CD4-positive, alpha-beta T cell (primary cell): ENCODE measurements at regions not wholly inside any gene's neighbourhood (a gene's known extent, or its start where the extent isn't known, plus 50 kb on each side); places are given as distances from the start of the nearest gene placed in this dataset.
"Not testable (repeated sequence)": the region's sequence is repeated elsewhere in the genome, so short reads cannot be mapped to it uniquely, and the experiment has no call there.

Source experiments
- ATAC-seq: fragments of 200-7000 bp; cut with Tn5 transposase; one replicate; pipeline ENCODE4 v1.10.0; 2022; ENCODE audit warnings: mild to moderate bottlenecking; ENCODE audit not compliant: poor library complexity
- CTCF ChIA-PET: fragments of 350-600 bp; sonication (Branson Sonifier 250); formaldehyde crosslinking; loops from one replicate; lab custom pipeline; 2021; ENCODE audit warnings: antibody characterized with exemption, inconsistent platforms; lab: Charles Lee
- POLR2A ChIA-PET: fragments of 350-600 bp; sonication (Branson Sonifier 250); formaldehyde crosslinking; loops from one replicate; lab custom pipeline; 2021; ENCODE audit warnings: antibody characterized with exemption, inconsistent platforms; lab: Charles Lee
- DNase-seq, 14 experiments: peaks; one replicate each; pipeline ENCODE4 v3.0.0-alpha.2; 2013 to 2020; ENCODE audit warnings: mixed read lengths in 2 of 14
- H3K27ac ChIP-seq, 2 donors: one replicate each; pipeline versions ENCODE4 v1.5.1 to v1.7.0; 2013; ENCODE audit warnings: low read length in 2 of 2, low read depth in 1 of 2, mild to moderate bottlenecking in 1 of 2
- H3K27me3 ChIP-seq, 2 experiments: 1 replicate in 1 of 2; 2 replicates in 1 of 2; pipeline versions ENCODE4 v1.6.1 to v1.7.0; 2013; ENCODE audit warnings: low read length in 2 of 2, control low read depth in 1 of 2, mild to moderate bottlenecking in 1 of 2, moderate library complexity in 1 of 2; ENCODE audit not compliant: insufficient read depth in 2 of 2, control insufficient read depth in 1 of 2
- H3K36me3 ChIP-seq: one replicate; pipeline ENCODE4 v1.6.1; 2013; ENCODE audit warnings: low read length, control low read depth; ENCODE audit not compliant: insufficient read depth
- H3K4me1 ChIP-seq: one replicate; pipeline ENCODE4 v1.6.1; 2013; ENCODE audit warnings: low read length, control low read depth; ENCODE audit not compliant: insufficient read depth
- H3K4me3 ChIP-seq: one replicate; pipeline ENCODE4 v1.5.1; 2013; ENCODE audit warnings: mild to moderate bottlenecking, low read length, moderate library complexity
- H3K9me3 ChIP-seq, 2 experiments: 1 replicate in 1 of 2; 2 replicates in 1 of 2; pipeline versions ENCODE4 v1.6.1 to v1.7.0; 2013; ENCODE audit warnings: low read length in 2 of 2, mild to moderate bottlenecking in 2 of 2, control low read depth in 1 of 2, moderate library complexity in 1 of 2; ENCODE audit not compliant: control insufficient read depth in 1 of 2, insufficient read depth in 1 of 2
- H3K27ac Mint-ChIP-seq: one replicate; pipeline ENCODE4 v1.8.0; 2020; ENCODE audit warnings: mixed read lengths
- H3K27me3 Mint-ChIP-seq: one replicate; pipeline ENCODE4 v1.8.0; 2021; ENCODE audit warnings: mixed read lengths
- H3K36me3 Mint-ChIP-seq: one replicate; pipeline ENCODE4 v1.8.0; 2021; ENCODE audit warnings: low read depth, mixed read lengths
- H3K4me1 Mint-ChIP-seq: one replicate; pipeline ENCODE4 v1.8.0; 2021; ENCODE audit warnings: low read depth, mixed read lengths
- H3K4me3 Mint-ChIP-seq: one replicate; pipeline ENCODE4 v1.8.0; 2020; ENCODE audit warnings: mild to moderate bottlenecking, mixed read lengths
- H3K9me3 Mint-ChIP-seq: one replicate; pipeline ENCODE4 v1.8.0; 2020; ENCODE audit warnings: mixed read lengths
- CTCF ChIP-seq: fragments of 200-600 bp; IDR thresholded peaks from one replicate; pipeline ENCODE4 v1.8.0; 2022; ENCODE audit warnings: antibody characterized with exemption, mild to moderate bottlenecking
- intact Hi-C, 2 experiments: fragments of 100-400 bp; cut with DNase I in 1 of 2; cut with micrococcal nuclease in 1 of 2; formaldehyde crosslinking; loops; one replicate each; pipeline versions ENCODE4 v1.15.1 to v1.9.0; 2023 to 2025; cut with DNase I, micrococcal nuclease

- CTCF ChIA-PET = no interaction called here
- POLR2A ChIA-PET = no interaction called here
- H3K27ac Mint-ChIP-seq = no peak overlapping the region
- Histone ChIP-seq H3K4me1 (no peaks in the 10 kb centered on the region), H3K36me3 (no peaks in the 10 kb centered on the region), H3K4me3 (no peak overlapping the region), H3K27me3 (no peaks in the 10 kb centered on the region), H3K9me3 (no peaks in the 10 kb centered on the region), H3K27ac (no peak overlapping the region)
- ATAC-seq = no peak
- intact Hi-C loops = no loop called here
- no peaks in the 10 kb centered on the region for H3K9me3 Mint-ChIP-seq
- H3K4me3 Mint-ChIP-seq = no peak overlapping the region
- no peak for TF ChIP-seq CTCF
- H3K27me3 Mint-ChIP-seq = no peaks in the 10 kb centered on the region
- no peaks in the 10 kb centered on the region for H3K4me1 Mint-ChIP-seq
- H3K36me3 Mint-ChIP-seq = no peaks in the 10 kb centered on the region
- no peak for DNase-seq
Measured at GRCh38 chr3:127084401-127084990, 101.6 kb downstream of the PLXNA1 start.

- CTCF ChIA-PET = no interaction called here
- no peaks in the 10 kb centered on the region for H3K36me3 ChIP-seq
Measured at GRCh38 chr3:127085576-127085975, 102.7 kb downstream of the PLXNA1 start.

GRCh38 chr3:127086591-127086990 is 103.7 kb downstream of the PLXNA1 start:
- H3K4me1 Mint-ChIP-seq, CTCF ChIA-PET, H3K4me3 ChIP-seq, H3K4me3 Mint-ChIP-seq, H3K27me3 ChIP-seq, DNase-seq, H3K27ac Mint-ChIP-seq, intact Hi-C loops, H3K27ac ChIP-seq, H3K36me3 Mint-ChIP-seq, H3K9me3 ChIP-seq, H3K4me1 ChIP-seq, H3K9me3 Mint-ChIP-seq, H3K27me3 Mint-ChIP-seq, ATAC-seq, H3K36me3 ChIP-seq, POLR2A ChIA-PET: not testable (repeated sequence)

More at GRCh38 chr3:127085576-127085975, 102.7 kb downstream of the PLXNA1 start:
- Mint-ChIP-seq H3K9me3 (no peaks in the 10 kb centered on the region), H3K27ac (no peak overlapping the region), H3K27me3 (no peaks in the 10 kb centered on the region), H3K4me1 (no peaks in the 10 kb centered on the region), H3K4me3 (no peak overlapping the region), H3K36me3 (no peaks in the 10 kb centered on the region)
- TF ChIP-seq CTCF = no peak
- no peaks in the 10 kb centered on the region for H3K27me3 ChIP-seq
- H3K9me3 ChIP-seq = no peaks in the 10 kb centered on the region
- H3K4me3 ChIP-seq = no peak overlapping the region
- H3K4me1 ChIP-seq = no peaks in the 10 kb centered on the region
- POLR2A ChIA-PET = no interaction called here
- intact Hi-C loops = no loop called here
- H3K27ac ChIP-seq = no peak overlapping the region
- ATAC-seq (no peak), DNase-seq (no peak)

GRCh38 chr3:127087441-127087840 is 104.5 kb downstream of the PLXNA1 start:
- peaks cover 0 to 1% of the 10 kb centered on the region in 2 experiments for H3K9me3 ChIP-seq
- Mint-ChIP-seq H3K36me3 (no peaks in the 10 kb centered on the region), H3K27ac (no peak overlapping the region), H3K4me3 (no peak overlapping the region), H3K9me3 (no peaks in the 10 kb centered on the region), H3K27me3 (no peaks in the 10 kb centered on the region), H3K4me1 (no peaks in the 10 kb centered on the region)
- TF ChIP-seq CTCF = no peak
- H3K27ac ChIP-seq = no peak overlapping the region
- CTCF ChIA-PET = no interaction called here
- no peaks in the 10 kb centered on the region for H3K4me1 ChIP-seq
- intact Hi-C loops = no loop called here
- H3K27me3 ChIP-seq = no peaks in the 10 kb centered on the region
- ATAC-seq = no peak
- no peak overlapping the region for H3K4me3 ChIP-seq
- H3K36me3 ChIP-seq = no peaks in the 10 kb centered on the region
- no peak for DNase-seq
- POLR2A ChIA-PET = no interaction called here
